HG02798 (cell line): ENCODE measurements at regions not wholly inside any gene's neighbourhood (a gene's known extent, or its start where the extent isn't known, plus 50 kb on each side); places are given as distances from the start of the nearest gene placed in this dataset.

ENCODE experiments used
- ATAC-seq: cut with Tn5 transposase; IDR thresholded peaks from one replicate; pipeline ENCODE4 v1.9.1; 2021; ENCODE audit warnings: mild to moderate bottlenecking; ENCODE audit not compliant: unreplicated experiment, poor library complexity

- ATAC-seq, result no peak
These were observed 123.5 kb downstream of the MBD2 start for GRCh38 chr18:54100920-54101470.

- ATAC-seq, result no peak
These were observed 124.0 kb downstream of the MBD2 start for GRCh38 chr18:54100466-54100865.

GRCh38 chr18:54094474-54094873 is 130.0 kb downstream of the MBD2 start:
- ATAC-seq, result peak; percentile 40

- ATAC-seq, result no peak
These were observed 133.6 kb downstream of the MBD2 start for GRCh38 chr18:54090856-54091255.

GRCh38 chr18:54089749-54090459 is 134.6 kb downstream of the MBD2 start:
- ATAC-seq, result no peak

- ATAC-seq, result no peak
These were observed 137.6 kb downstream of the MBD2 start for GRCh38 chr18:54086863-54087262.

GRCh38 chr18:54086046-54086802 is 138.2 kb downstream of the MBD2 start:
- ATAC-seq, result peak; percentile 53

GRCh38 chr18:54080858-54081257 is 143.6 kb downstream of the MBD2 start:
- no peak for ATAC-seq

- ATAC-seq, result no peak
These were observed 148.3 kb downstream of the MBD2 start for GRCh38 chr18:54076166-54076565.

- no peak for ATAC-seq
These were observed 148.8 kb downstream of the MBD2 start for GRCh38 chr18:54075689-54076088.

- ATAC-seq, result no peak
These were observed 154.7 kb downstream of the MBD2 start for GRCh38 chr18:54069729-54070128.

- no peak for ATAC-seq
These were observed 164.0 kb downstream of the MBD2 start for GRCh38 chr18:54060343-54061005.

- ATAC-seq, result no peak
These were observed 171.6 kb downstream of the MBD2 start for GRCh38 chr18:54052732-54053429.

- ATAC-seq, result no peak
These were observed 172.2 kb downstream of the MBD2 start for GRCh38 chr18:54052259-54052658.

- ATAC-seq, result no peak
These were observed 180.8 kb downstream of the MBD2 start for GRCh38 chr18:54043484-54044251.

- ATAC-seq, result no peak
These were observed 188.5 kb downstream of the MBD2 start for GRCh38 chr18:54035927-54036326.

- no peak for ATAC-seq
These were observed 191.4 kb downstream of the MBD2 start for GRCh38 chr18:54033052-54033451.

GRCh38 chr18:54032412-54032811 is 192.1 kb downstream of the MBD2 start:
- no peak for ATAC-seq

- ATAC-seq, result no peak
These were observed 193.2 kb downstream of the MBD2 start for GRCh38 chr18:54031243-54031642.

- no peak for ATAC-seq
These were observed 194.0 kb downstream of the MBD2 start for GRCh38 chr18:54030434-54030833.
